Tibial nerve (tissue), 4 donors: ENCODE measurements at regions not wholly inside any gene's neighbourhood (a gene's known extent, or its start where the extent isn't known, plus 50 kb on each side); places are given as distances from the start of the nearest gene placed in this dataset.

Experiments
- DNase-seq, 2 donors: peaks; one replicate each; pipeline ENCODE4 v3.0.0-alpha.2; 2019; ENCODE audit warnings: low spot score in 2 of 2
- H3K27ac ChIP-seq, 4 donors: fragments of 200-600 bp; sonication (generic) in 3 of 4; one replicate each; pipeline ENCODE4 v1.5.1; 2017 to 2019; ENCODE audit warnings: mild to moderate bottlenecking in 1 of 4
- H3K27me3 ChIP-seq, 2 donors: fragments of 200-600 bp; sonication (generic) in 1 of 2; one replicate each; pipeline versions ENCODE4 v1.5.1 to v1.6.0; 2017 to 2019
- H3K36me3 ChIP-seq, 3 donors: fragments of 200-600 bp; sonication (generic); one replicate each; pipeline ENCODE4 v1.5.1; 2018 to 2019
- H3K4me1 ChIP-seq, 4 donors: fragments of 200-600 bp; sonication (generic) in 3 of 4; one replicate each; pipeline ENCODE4 v1.5.1; 2017 to 2019
- H3K4me3 ChIP-seq, 4 donors: fragments of 200-600 bp; sonication (generic) in 3 of 4; one replicate each; pipeline ENCODE4 v1.5.1; 2017 to 2019; ENCODE audit warnings: mild to moderate bottlenecking in 1 of 4, moderate library complexity in 1 of 4
- H3K9me3 ChIP-seq, 4 donors: fragments of 200-600 bp; sonication (generic) in 3 of 4; one replicate each; pipeline ENCODE4 v1.5.1; 2017 to 2019
- CTCF ChIP-seq, 5 experiments: fragments of 200-600 bp in 3 of 5; fragments of 450-650 bp in 2 of 5; sonication (generic) in 3 of 5; IDR thresholded peaks; one replicate each; pipeline ENCODE4 v1.5.1; 2016 to 2019; ENCODE audit warnings: antibody characterized with exemption in 5 of 5, mild to moderate bottlenecking in 3 of 5, moderate library complexity in 2 of 5
- EP300 ChIP-seq, 2 donors: sonication (generic); formaldehyde crosslinking; IDR thresholded peaks; one replicate each; pipeline ENCODE4 v1.6.1; 2017; ENCODE audit warnings: antibody characterized with exemption in 2 of 2, mild to moderate bottlenecking in 1 of 2
- POLR2A ChIP-seq, 2 donors: fragments of 450-650 bp; IDR thresholded peaks; one replicate each; pipeline ENCODE4 v1.6.1; 2017; ENCODE audit warnings: antibody characterized with exemption in 2 of 2, mild to moderate bottlenecking in 2 of 2, moderate library complexity in 2 of 2
- WGBS, 2 donors: methylation state at CpG; one replicate each; pipeline ENCODE4 v1.1.5; 2018; 5-methylcytosine and 5-hydroxymethylcytosine counted together

GRCh38 chr13:79051472-79051871 is 354.6 kb downstream of the RBM26 start:
- no peak overlapping the region for H3K4me3 ChIP-seq
- H3K9me3 ChIP-seq = peaks cover 0 to 5% (median 0%) of the 10 kb centered on the region in 4 donors
- no peak overlapping the region for H3K27ac ChIP-seq
- no peak for DNase-seq
- TF ChIP-seq CTCF (IDR thresholded peaks at IDR 0.05) (no peak), POLR2A (IDR thresholded peaks at IDR 0.05) (no peak), EP300 (IDR thresholded peaks at IDR 0.05) (no peak)
- H3K36me3 ChIP-seq = no peaks in the 10 kb centered on the region
- no peaks in the 10 kb centered on the region for H3K4me1 ChIP-seq
- 72 to 91% methylated on average over 1 of the region's 1 CpG for WGBS, 2 donors
- no peaks in the 10 kb centered on the region for H3K27me3 ChIP-seq

- TF ChIP-seq POLR2A (IDR thresholded peaks at IDR 0.05) (no peak), EP300 (IDR thresholded peaks at IDR 0.05) (no peak), CTCF (IDR thresholded peaks at IDR 0.05) (no peak)
- H3K9me3 ChIP-seq = no peaks in the 10 kb centered on the region
- WGBS, 2 donors = 60 to 61% methylated on average over 3 of the region's 3 CpGs
Measured at GRCh38 chr13:79044415-79044814, 361.6 kb downstream of the RBM26 start.

GRCh38 chr13:79043208-79043607 is 362.8 kb downstream of the RBM26 start:
- Histone ChIP-seq H3K27me3 (no peaks in the 10 kb centered on the region), H3K36me3 (no peaks in the 10 kb centered on the region), H3K4me3 (no peak overlapping the region), H3K27ac (no peak overlapping the region), H3K4me1 (no peaks in the 10 kb centered on the region), H3K9me3 (no peaks in the 10 kb centered on the region)
- DNase-seq = no peak
- 64 to 65% methylated on average over 4 of the region's 4 CpGs for WGBS, 2 donors
- TF ChIP-seq CTCF (IDR thresholded peaks at IDR 0.05) = no peak
- no peak for TF ChIP-seq POLR2A (IDR thresholded peaks at IDR 0.05)
- TF ChIP-seq EP300 (IDR thresholded peaks at IDR 0.05) = no peak

More at GRCh38 chr13:79044415-79044814, 361.6 kb downstream of the RBM26 start:
- Histone ChIP-seq H3K36me3 (no peaks in the 10 kb centered on the region), H3K27me3 (no peaks in the 10 kb centered on the region), H3K4me1 (no peaks in the 10 kb centered on the region), H3K4me3 (no peak overlapping the region), H3K27ac (no peak overlapping the region)
- DNase-seq = no peak

GRCh38 chr13:79037197-79037596 is 368.9 kb downstream of the RBM26 start:
- no peak for DNase-seq
- Histone ChIP-seq H3K36me3 (no peaks in the 10 kb centered on the region), H3K4me1 (no peaks in the 10 kb centered on the region), H3K27me3 (no peaks in the 10 kb centered on the region), H3K27ac (no peak overlapping the region), H3K9me3 (no peaks in the 10 kb centered on the region), H3K4me3 (no peak overlapping the region)
- TF ChIP-seq POLR2A (IDR thresholded peaks at IDR 0.05) = no peak
- TF ChIP-seq EP300 (IDR thresholded peaks at IDR 0.05) = no peak
- no peak for TF ChIP-seq CTCF (IDR thresholded peaks at IDR 0.05)
- 0 to 14% methylated on average over 1 of the region's 1 CpG for WGBS, 2 donors

- Histone ChIP-seq H3K27me3 (no peaks in the 10 kb centered on the region), H3K9me3 (no peaks in the 10 kb centered on the region), H3K4me3 (no peak overlapping the region), H3K36me3 (no peaks in the 10 kb centered on the region), H3K4me1 (no peaks in the 10 kb centered on the region), H3K27ac (no peak overlapping the region)
- WGBS, 2 donors = 44 to 45% methylated on average over 7 of the region's 7 CpGs
- TF ChIP-seq CTCF (IDR thresholded peaks at IDR 0.05) (no peak), POLR2A (IDR thresholded peaks at IDR 0.05) (no peak), EP300 (IDR thresholded peaks at IDR 0.05) (no peak)
- DNase-seq = no peak
Measured at GRCh38 chr13:79034341-79034740, 371.7 kb downstream of the RBM26 start.
